HG03135 (cell line): ENCODE measurements at regions not wholly inside any gene's neighbourhood (a gene's known extent, or its start where the extent isn't known, plus 50 kb on each side); places are given as distances from the start of the nearest gene placed in this dataset.

Source experiments
- ATAC-seq: cut with Tn5 transposase; IDR thresholded peaks from one replicate; pipeline ENCODE4 v1.9.1; 2021; ENCODE audit warnings: mild to moderate bottlenecking, moderate library complexity; ENCODE audit not compliant: unreplicated experiment

DNA sequence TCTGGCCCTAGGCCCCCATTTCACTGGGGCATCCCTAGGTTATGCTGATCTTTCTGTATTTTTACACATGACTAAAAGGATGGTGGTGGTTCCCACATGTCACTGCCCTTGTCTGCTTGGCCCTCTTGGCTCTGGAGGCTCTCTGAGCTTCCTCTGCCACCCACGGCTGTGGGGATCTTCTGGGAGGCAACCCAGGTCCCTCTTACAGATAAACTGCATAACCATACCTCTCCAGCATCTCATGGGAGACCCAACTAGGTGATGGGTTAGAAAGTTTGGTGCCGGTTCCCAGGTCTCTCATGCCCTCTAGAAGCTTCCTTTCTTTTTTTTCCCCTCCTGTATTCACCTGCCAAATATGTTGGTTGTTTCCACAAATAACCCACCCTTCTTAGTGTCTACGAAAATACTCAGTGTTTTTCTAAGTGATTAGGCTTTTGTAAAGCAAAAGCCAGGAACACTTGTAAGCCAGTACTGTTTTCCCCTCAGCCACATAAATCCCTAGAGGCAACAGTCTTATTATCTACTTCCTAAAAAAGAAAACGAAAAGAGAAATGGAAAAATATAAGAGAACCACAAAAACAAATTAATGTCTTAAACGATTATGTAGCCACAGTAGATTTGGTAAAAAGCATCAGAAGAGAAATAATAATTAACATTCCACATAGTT lies 71.7 kb upstream of the SMLR1 start:
- ATAC-seq = no peak

DNA sequence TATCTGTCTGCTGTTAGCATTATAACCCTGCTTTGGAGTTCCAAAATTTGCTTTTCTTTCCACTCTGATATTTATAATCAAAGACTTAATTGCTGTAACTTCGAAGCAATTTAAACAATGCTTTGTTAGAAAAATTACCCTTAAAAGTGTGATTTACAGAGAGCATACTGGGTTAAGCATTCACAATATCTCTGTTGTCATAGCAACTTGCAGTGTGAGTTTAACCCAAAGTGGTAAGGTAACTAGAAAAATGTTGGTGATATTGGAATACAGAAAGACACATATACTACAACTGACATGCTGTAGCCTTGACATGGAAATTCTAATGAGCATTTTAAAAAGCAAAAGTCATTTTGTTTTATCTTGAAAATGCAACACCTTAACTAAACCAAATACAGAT lies 70.4 kb upstream of the SMLR1 start:
- ATAC-seq = no peak

DNA sequence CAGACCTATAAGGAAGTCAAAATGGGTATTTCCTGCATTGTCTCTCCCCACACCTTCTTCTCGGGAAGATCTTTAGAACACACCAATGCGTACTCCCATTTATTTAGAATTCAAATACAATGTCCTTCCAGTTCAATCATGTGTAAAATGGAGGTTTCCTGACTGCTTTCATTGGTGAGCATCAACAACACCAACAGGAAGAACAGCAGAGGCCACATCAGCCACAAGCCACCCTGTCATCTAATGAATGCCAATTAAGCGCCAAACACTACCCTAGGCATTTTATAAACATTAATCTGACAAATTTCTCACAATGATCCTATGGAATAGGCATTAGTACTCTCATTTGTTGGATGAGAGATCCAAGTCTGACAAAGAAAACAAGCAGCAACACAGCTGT lies 68.4 kb upstream of the SMLR1 start:
- ATAC-seq = no peak

DNA sequence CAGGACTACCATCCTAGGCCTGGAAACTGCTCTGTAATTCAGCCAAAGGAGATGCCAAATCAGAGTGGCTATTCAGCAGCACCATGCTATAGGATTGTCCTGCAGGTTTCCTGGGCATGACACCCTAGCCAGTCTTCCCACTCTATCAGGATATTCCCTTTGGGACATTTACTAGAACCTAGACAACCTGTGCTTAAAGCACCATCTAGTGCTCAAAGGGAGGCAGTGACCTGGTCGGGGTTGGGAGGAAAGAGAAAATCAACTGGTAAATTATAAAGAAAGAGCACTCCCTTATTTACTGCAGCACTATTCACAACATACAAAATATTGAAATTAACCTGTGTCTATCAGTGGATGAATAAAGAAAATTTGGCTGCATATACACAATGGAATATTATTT lies 67.2 kb upstream of the SMLR1 start:
- no peak for ATAC-seq

DNA sequence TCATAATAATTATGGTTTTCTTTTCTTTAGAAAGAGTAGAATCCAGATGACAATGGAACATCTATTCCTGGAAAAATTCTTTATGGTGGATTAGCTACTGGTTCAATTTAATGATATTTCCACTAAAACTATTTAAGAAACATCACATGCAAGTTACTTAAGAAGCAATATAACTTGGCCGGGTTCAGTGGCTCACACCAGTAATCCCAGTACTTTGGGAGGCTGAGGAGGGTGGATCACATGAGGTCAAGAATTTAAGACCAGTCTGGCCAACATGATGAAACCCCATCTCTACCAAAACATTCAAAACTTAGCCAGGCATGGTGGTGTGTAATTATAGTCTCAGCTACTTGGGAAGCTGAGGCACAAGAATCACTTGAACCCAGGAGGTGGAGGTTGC lies 65.9 kb upstream of the SMLR1 start:
- ATAC-seq = no peak

DNA sequence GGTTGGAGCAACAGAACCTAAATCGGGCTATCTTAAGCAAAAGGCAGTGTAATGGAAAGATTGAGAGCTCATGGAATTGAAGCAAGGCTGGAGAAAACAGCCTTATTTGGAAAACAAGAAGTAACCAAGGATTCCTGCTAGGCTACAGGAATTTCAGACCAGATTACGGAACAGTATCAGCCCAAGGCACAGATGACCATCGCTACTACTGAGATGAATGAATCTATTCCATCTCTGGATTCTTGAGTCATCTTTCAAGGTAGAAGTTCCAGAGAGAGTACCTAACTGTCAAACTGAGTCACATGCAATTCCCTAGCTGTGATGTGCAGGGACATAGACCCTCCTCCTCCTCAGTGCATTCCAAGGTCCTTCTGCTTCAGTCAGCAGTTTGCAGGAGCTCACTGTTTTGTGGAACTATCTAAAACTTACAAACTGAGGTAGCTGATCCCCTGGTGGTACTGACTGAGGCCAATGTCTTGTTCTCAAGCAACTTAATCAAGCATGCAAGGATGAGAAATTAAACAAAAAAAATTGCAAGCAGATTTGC lies 62.0 kb upstream of the SMLR1 start:
- no peak for ATAC-seq

DNA sequence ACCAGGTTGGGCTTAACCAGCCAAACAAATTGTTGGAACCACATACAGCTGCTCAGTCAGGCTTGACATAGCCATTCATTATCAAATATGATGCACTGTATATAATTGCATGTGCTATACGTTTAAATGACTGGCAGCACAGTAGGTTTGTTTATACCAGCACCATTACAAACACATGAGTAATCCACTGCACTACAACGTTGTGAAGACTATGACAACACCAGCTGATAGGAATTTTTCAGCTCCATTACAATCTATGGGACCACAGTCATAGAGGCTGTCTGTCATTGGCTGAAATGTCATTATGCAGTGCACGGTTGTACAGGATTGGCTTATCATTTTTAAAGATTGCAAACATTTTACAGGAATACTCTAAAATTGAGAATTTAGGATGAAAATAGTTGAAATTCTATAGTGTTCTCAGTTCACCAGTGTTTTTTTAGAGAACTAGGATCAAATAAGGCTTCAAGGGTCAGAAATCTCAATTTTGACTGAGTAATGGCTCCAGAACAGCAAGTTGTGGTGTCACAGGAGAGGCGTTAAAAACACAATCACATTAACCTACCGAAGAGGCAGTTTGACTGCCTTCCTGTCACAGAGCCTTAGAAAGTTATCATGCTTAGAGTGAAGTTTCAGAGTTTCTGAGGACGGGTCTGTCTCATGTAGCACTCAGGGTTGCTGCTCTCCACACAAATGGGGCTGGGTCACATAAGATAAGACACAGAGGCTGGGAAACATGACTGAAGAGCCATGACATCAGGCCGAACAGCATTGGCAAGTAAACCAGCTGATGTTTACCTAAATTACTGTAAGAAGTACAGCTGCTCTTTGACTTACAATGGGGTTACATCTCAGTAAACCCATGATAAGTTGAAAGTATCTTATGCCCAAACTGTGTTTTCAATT lies 60.7 kb upstream of the SMLR1 start:
- ATAC-seq = no peak

DNA sequence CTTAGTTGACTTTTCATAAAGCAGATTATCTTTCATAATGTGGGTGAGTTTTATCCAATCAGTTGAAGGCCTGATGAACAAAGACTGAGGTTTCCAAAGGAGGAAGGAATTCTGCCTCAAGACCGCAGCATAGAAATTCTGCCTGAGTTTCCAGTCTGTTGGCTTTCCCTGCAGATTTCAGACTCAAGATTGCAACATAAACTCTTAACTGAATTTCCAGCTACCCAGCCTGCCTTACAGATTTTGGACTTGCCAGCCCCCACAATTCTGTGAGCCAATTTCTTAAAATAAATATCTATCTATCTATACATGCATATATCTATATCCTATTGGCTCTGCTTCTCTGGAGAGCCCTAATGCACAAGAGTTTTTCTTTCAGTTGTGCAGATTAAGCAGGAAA lies 57.3 kb upstream of the SMLR1 start:
- ATAC-seq = no peak

DNA sequence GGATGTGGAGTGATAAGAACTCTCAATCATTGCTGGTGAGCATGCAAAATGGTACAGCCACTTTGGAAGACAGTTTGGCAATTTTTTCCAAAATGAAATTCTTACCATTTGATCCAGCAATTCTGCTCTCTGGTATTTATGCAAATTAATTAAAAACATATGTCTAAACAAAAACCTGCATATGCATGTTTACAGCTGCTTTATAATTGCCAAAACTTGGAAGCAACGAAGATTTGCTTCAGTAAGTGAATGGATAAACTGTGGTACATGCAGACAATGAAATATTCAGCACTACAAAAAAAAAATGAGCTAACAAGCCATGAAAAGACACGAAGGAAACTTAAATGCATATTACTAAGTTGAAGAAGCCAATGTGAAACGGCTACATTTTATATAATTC lies 55.5 kb upstream of the SMLR1 start:
- ATAC-seq = no peak

DNA sequence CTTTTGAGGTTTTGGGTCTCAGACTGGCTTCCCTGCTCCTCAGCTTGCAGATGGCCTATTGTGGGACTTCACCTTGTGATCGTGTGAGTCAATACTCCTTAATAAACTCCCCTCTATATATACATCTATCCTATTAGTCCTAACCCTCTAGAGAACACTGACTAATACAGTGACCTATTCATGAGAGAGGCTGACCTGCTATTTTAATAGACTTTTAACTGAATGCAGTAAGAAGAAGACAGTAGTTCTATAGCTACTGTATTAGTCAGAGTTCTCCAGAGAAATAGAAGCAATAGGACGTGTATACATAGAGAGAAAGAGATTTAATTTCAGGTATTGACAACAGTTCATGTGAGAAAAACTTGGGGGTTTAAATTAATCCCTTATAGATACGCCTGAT lies 53.3 kb upstream of the SMLR1 start:
- ATAC-seq = no peak

DNA sequence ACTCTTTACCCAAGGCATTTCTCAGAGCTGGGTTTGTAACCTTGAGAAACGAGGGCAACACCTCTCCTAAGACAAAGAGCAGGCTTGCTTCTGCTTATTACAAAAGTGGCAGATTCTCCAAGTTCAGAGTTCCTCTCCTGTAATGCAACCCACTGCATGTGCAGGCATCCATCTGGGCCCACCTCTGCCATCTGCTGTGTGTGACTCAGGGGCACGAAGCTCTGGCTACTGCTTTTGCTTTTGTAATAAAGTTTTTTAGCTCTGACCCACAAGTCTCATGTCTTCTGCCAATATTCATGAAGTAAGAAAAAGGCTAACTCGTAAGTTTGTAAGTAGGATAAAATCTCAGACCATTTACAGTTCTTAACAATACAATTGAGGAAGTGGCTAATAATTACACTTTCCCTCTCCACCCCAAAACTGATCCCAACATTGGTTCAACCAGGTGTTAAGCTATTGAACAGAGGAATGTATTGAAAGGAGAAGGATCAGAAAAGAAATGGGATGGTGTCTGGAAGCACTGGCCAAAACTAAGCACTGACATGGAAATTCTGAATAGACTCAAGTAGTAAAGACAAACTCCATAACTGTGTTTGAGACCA lies 51.7 kb upstream of the SMLR1 start:
- no peak for ATAC-seq

DNA sequence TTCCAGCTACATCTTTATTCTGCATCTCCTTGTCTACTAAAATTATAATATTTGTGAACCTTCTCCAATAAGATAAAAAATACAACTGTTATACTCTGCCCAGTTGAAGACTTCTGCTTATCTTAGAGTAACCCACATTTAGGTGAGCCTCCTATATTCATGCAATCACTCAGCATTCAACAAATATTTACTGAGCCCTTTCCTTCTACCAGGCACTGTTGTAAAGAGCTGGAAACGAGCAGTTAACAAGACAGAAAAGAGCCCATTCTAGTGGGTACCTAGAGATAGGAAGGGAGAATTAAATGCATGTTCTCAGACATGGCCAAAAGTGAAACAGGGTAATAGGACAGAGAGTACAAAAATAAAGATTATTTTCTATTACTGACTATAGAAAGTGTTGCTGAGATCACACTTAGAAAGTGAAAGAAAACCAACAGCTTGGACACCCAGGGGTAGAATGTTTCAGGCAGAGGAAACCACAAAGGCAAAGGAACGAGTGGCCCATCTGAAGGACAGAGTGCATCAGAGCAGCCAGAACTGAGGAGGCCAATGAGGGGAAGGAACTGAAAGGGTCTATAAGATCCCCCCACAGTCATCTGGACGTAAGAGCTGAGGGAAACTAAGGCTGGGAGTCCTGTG lies 50.8 kb upstream of the SMLR1 start:
- ATAC-seq = peak; percentile 96
